ENCODE measurements at regions not wholly inside any gene's neighbourhood (a gene's known extent, or its start where the extent isn't known, plus 50 kb on each side); places are given as distances from the start of the nearest gene placed in this dataset.

DNA sequence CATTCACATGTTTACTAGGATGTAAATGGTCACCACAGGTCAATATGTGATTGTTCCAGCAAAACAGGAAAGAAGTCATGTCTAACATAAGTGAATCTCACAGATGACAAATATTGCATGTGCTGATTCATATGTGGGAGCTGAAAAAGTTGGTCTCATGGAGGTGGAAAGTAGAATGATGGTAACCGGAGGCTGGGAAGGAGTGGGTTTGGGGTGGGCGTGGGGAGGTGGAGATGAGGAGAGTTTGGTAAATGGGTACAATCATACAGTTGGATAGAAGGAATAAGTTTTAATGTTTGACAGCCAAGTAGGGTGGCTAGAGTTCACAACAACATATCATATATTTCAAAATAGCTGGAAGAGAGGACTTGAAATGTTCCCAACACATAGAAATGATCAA lies 83.8 kb upstream of the RANBP3L start:
- POLR2A ChIA-PET (ENCODE audit: unreplicated experiment) = no interaction called here
- CTCF ChIA-PET = no interaction called here
- intact Hi-C loops (cut with micrococcal nuclease; ENCODE audit: unreplicated experiment) = no loop called here

GRCh38 chr5:36388288-36388687 lies 86.6 kb upstream of the RANBP3L start:
- no peak overlapping the region for H3K4me2 ChIP-seq
- H2AFZ ChIP-seq = no peak overlapping the region
- H3F3A ChIP-seq (ENCODE audit: insufficient read depth, low read depth) = no peaks in the 10 kb centered on the region
- CTCF ChIA-PET = no interaction called here
- H3K79me2 ChIP-seq (ENCODE audit: low read depth) = no peaks in the 10 kb centered on the region
- no peaks in the 10 kb centered on the region for H3K27me3 ChIP-seq (ENCODE audit: insufficient read depth, low read depth)
- no peaks in the 10 kb centered on the region for H3K9me3 ChIP-seq (ENCODE audit: insufficient read depth, low read depth)
- POLR2A ChIA-PET (ENCODE audit: unreplicated experiment) = no interaction called here
- no peak for TF ChIP-seq EZH2 (IDR thresholded peaks at IDR 0.05; ENCODE audit: low read depth)
- TF ChIP-seq, protein P1, sequence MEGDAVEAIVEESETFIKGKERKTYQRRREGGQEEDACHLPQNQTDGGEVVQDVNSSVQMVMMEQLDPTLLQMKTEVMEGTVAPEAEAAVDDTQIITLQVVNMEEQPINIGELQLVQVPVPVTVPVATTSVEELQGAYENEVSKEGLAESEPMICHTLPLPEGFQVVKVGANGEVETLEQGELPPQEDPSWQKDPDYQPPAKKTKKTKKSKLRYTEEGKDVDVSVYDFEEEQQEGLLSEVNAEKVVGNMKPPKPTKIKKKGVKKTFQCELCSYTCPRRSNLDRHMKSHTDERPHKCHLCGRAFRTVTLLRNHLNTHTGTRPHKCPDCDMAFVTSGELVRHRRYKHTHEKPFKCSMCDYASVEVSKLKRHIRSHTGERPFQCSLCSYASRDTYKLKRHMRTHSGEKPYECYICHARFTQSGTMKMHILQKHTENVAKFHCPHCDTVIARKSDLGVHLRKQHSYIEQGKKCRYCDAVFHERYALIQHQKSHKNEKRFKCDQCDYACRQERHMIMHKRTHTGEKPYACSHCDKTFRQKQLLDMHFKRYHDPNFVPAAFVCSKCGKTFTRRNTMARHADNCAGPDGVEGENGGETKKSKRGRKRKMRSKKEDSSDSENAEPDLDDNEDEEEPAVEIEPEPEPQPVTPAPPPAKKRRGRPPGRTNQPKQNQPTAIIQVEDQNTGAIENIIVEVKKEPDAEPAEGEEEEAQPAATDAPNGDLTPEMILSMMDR (conservative IDR thresholded peaks at IDR 0.05) = no peak
- no peaks in the 10 kb centered on the region for H3K4me1 ChIP-seq (replicated peaks; ENCODE audit: insufficient read depth)
- H3K9me2 ChIP-seq (ENCODE audit: insufficient read depth) = no peaks in the 10 kb centered on the region
- no peaks in the 10 kb centered on the region for H4K20me1 ChIP-seq (ENCODE audit: insufficient read depth)
- H3K4me3 ChIP-seq = no peak overlapping the region
- no peak for DNase-seq
- BruUV-seq (replicated peaks) = no TSS peak
- no peaks in the 10 kb centered on the region for H3K36me3 ChIP-seq (ENCODE audit: low read depth)
- H3K27ac ChIP-seq = no peak overlapping the region
- intact Hi-C loops (cut with micrococcal nuclease; ENCODE audit: unreplicated experiment) = no loop called here

More for the DNA sequence above, 83.8 kb upstream of the RANBP3L start:
- Histone ChIP-seq H3K4me3 (no peak overlapping the region), H2AFZ (no peak overlapping the region), H3K9me2 (ENCODE audit: insufficient read depth) (no peaks in the 10 kb centered on the region), H3K4me2 (no peak overlapping the region), H3K79me2 (ENCODE audit: low read depth) (no peaks in the 10 kb centered on the region), H3K27me3 (ENCODE audit: insufficient read depth, low read depth) (peaks cover 5% of the 10 kb centered on the region; the same call in 1 of the 2 replicates), H3K27ac (no peak overlapping the region), H3F3A (ENCODE audit: insufficient read depth, low read depth) (no peaks in the 10 kb centered on the region), H4K20me1 (ENCODE audit: insufficient read depth) (no peaks in the 10 kb centered on the region), H3K36me3 (ENCODE audit: low read depth) (no peaks in the 10 kb centered on the region), H3K4me1 (replicated peaks; ENCODE audit: insufficient read depth) (no peaks in the 10 kb centered on the region), H3K9me3 (ENCODE audit: insufficient read depth, low read depth) (no peaks in the 10 kb centered on the region)
- BruUV-seq (replicated peaks) = no TSS peak
- no peak for DNase-seq
- TF ChIP-seq, protein P1 (conservative IDR thresholded peaks at IDR 0.05) = no peak
- no peak for TF ChIP-seq EZH2 (IDR thresholded peaks at IDR 0.05; ENCODE audit: low read depth)

- Histone ChIP-seq H3K4me3 (no peak overlapping the region), H3K27me3 (ENCODE audit: insufficient read depth, low read depth) (no peaks in the 10 kb centered on the region), H3K4me2 (no peak overlapping the region), H3K27ac (no peak overlapping the region), H4K20me1 (ENCODE audit: insufficient read depth) (no peaks in the 10 kb centered on the region), H3F3A (ENCODE audit: insufficient read depth, low read depth) (no peaks in the 10 kb centered on the region), H3K4me1 (replicated peaks; ENCODE audit: insufficient read depth) (no peaks in the 10 kb centered on the region), H3K36me3 (ENCODE audit: low read depth) (no peaks in the 10 kb centered on the region), H3K9me2 (ENCODE audit: insufficient read depth) (no peaks in the 10 kb centered on the region), H3K79me2 (ENCODE audit: low read depth) (no peaks in the 10 kb centered on the region), H2AFZ (no peak overlapping the region), H3K9me3 (ENCODE audit: insufficient read depth, low read depth) (no peaks in the 10 kb centered on the region)
- TF ChIP-seq, protein P1 (conservative IDR thresholded peaks at IDR 0.05) = no peak
- TF ChIP-seq EZH2 (IDR thresholded peaks at IDR 0.05; ENCODE audit: low read depth) = no peak
- intact Hi-C loops (cut with micrococcal nuclease; ENCODE audit: unreplicated experiment) = no loop called here
- ChIA-PET CTCF (no interaction called here), POLR2A (ENCODE audit: unreplicated experiment) (no interaction called here)
- no peak for DNase-seq
- no TSS peak for BruUV-seq (replicated peaks)
Measured at GRCh38 chr5:36389245-36389644, 87.5 kb upstream of the RANBP3L start.
